Kidney capillary endothelial cell (primary cell): ENCODE measurements at regions not wholly inside any gene's neighbourhood (a gene's known extent, or its start where the extent isn't known, plus 50 kb on each side); places are given as distances from the start of the nearest gene placed in this dataset.
"Not testable (repeated sequence)": the region's sequence is repeated elsewhere in the genome, so short reads cannot be mapped to it uniquely, and the experiment has no call there.

ENCODE experiments used
- DNase-seq: peaks from one replicate; pipeline ENCODE4 v3.0.0-alpha.2; 2018; ENCODE audit warnings: low spot score

- DNase-seq, result not testable (repeated sequence)
Measured at GRCh38 chr10:78096486-78096885, 62.8 kb downstream of the RPS24 start.

- not testable (repeated sequence) for DNase-seq
Measured at GRCh38 chr10:78102593-78102992, 68.9 kb downstream of the RPS24 start.

- DNase-seq, result no peak
Measured at GRCh38 chr10:78109210-78109609, 75.5 kb downstream of the RPS24 start.

GRCh38 chr10:78115135-78115853 is 81.6 kb downstream of the RPS24 start:
- no peak for DNase-seq

GRCh38 chr10:78116361-78116760 is 82.7 kb downstream of the RPS24 start:
- no peak for DNase-seq

- DNase-seq, result no peak
Measured at GRCh38 chr10:78118591-78118990, 84.9 kb downstream of the RPS24 start.

- no peak for DNase-seq
Measured at GRCh38 chr10:78121801-78122200, 88.1 kb downstream of the RPS24 start.

- DNase-seq, result no peak
Measured at GRCh38 chr10:78124167-78124566, 90.5 kb downstream of the RPS24 start.

- DNase-seq, result no peak
Measured at GRCh38 chr10:78129211-78129610, 95.5 kb downstream of the RPS24 start.

GRCh38 chr10:78130966-78131710 is 97.5 kb downstream of the RPS24 start:
- no peak for DNase-seq

GRCh38 chr10:78134773-78135306 is 101.2 kb downstream of the RPS24 start:
- no peak for DNase-seq

GRCh38 chr10:78137147-78137546 is 103.5 kb downstream of the RPS24 start:
- no peak for DNase-seq

GRCh38 chr10:78139341-78139740 is 105.7 kb downstream of the RPS24 start:
- no peak for DNase-seq

- no peak for DNase-seq
Measured at GRCh38 chr10:78140066-78140630, 106.5 kb downstream of the RPS24 start.

GRCh38 chr10:78143576-78143975 is 109.9 kb downstream of the RPS24 start:
- DNase-seq, result no peak

GRCh38 chr10:78146200-78146599 is 112.5 kb downstream of the RPS24 start:
- DNase-seq, result no peak

GRCh38 chr10:78147202-78147601 is 113.5 kb downstream of the RPS24 start:
- no peak for DNase-seq

GRCh38 chr10:78148216-78148960 is 114.7 kb downstream of the RPS24 start:
- no peak for DNase-seq

GRCh38 chr10:78148961-78149612 is 115.4 kb downstream of the RPS24 start:
- no peak for DNase-seq

GRCh38 chr10:78150756-78151155 is 117.1 kb downstream of the RPS24 start:
- no peak for DNase-seq

- no peak for DNase-seq
Measured at GRCh38 chr10:78155722-78156121, 122.1 kb downstream of the RPS24 start.

- no peak for DNase-seq
Measured at GRCh38 chr10:78160591-78160990, 126.9 kb downstream of the RPS24 start.
